ENCODE measurements at regions not wholly inside any gene's neighbourhood (a gene's known extent, or its start where the extent isn't known, plus 50 kb on each side); places are given as distances from the start of the nearest gene placed in this dataset.

GRCh38 chr1:14184454-14184853 is 414.0 kb upstream of the KAZN start:
- no peaks in the 10 kb centered on the region for H3K79me2 ChIP-seq (ENCODE audit: control insufficient read depth, low read length)
- H3K4me3 ChIP-seq (ENCODE audit: low read length): no peak overlapping the region
- no peak for TF ChIP-seq EZH2phosphoT487 (IDR thresholded peaks at IDR 0.05; ENCODE audit: borderline replicate concordance, low read length)
- TF ChIP-seq, protein P1, sequence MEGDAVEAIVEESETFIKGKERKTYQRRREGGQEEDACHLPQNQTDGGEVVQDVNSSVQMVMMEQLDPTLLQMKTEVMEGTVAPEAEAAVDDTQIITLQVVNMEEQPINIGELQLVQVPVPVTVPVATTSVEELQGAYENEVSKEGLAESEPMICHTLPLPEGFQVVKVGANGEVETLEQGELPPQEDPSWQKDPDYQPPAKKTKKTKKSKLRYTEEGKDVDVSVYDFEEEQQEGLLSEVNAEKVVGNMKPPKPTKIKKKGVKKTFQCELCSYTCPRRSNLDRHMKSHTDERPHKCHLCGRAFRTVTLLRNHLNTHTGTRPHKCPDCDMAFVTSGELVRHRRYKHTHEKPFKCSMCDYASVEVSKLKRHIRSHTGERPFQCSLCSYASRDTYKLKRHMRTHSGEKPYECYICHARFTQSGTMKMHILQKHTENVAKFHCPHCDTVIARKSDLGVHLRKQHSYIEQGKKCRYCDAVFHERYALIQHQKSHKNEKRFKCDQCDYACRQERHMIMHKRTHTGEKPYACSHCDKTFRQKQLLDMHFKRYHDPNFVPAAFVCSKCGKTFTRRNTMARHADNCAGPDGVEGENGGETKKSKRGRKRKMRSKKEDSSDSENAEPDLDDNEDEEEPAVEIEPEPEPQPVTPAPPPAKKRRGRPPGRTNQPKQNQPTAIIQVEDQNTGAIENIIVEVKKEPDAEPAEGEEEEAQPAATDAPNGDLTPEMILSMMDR (IDR thresholded peaks at IDR 0.05; ENCODE audit: low read depth, low read length, poor library complexity, severe bottlenecking): no peak
- no peaks in the 10 kb centered on the region for H4K20me1 ChIP-seq (ENCODE audit: control insufficient read depth, insufficient read depth, low read depth, low read length)
- peaks cover 3% of the 10 kb centered on the region; the same call in 1 of the 2 replicates for H3K27me3 ChIP-seq (ENCODE audit: control insufficient read depth, low read length)
- no peak overlapping the region for H3K4me2 ChIP-seq (ENCODE audit: low read length)
- H3F3A ChIP-seq (ENCODE audit: control insufficient read depth, insufficient read depth): no peaks in the 10 kb centered on the region
- H3K9me3 ChIP-seq (ENCODE audit: control insufficient read depth, insufficient read depth, low read length): no peaks in the 10 kb centered on the region
- no peaks in the 10 kb centered on the region for H3K4me1 ChIP-seq (ENCODE audit: control insufficient read depth, low read length)
- H3K36me3 ChIP-seq (ENCODE audit: control insufficient read depth, low read length): no peaks in the 10 kb centered on the region
- H3K27ac ChIP-seq (ENCODE audit: low read depth, low read length): no peak overlapping the region
- H3K9me2 ChIP-seq (replicated peaks; ENCODE audit: control insufficient read depth, low read length): no peaks in the 10 kb centered on the region

- Histone ChIP-seq H3K36me3 (ENCODE audit: control insufficient read depth, low read length) (no peaks in the 10 kb centered on the region), H3K79me2 (ENCODE audit: control insufficient read depth, low read length) (no peaks in the 10 kb centered on the region), H4K20me1 (ENCODE audit: control insufficient read depth, insufficient read depth, low read depth, low read length) (no peaks in the 10 kb centered on the region), H3K4me3 (ENCODE audit: low read length) (no peak overlapping the region), H3K27ac (ENCODE audit: low read depth, low read length) (no peak overlapping the region), H3K4me2 (ENCODE audit: low read length) (no peak overlapping the region), H3K27me3 (ENCODE audit: control insufficient read depth, low read length) (no peaks in the 10 kb centered on the region), H3K9me2 (replicated peaks; ENCODE audit: control insufficient read depth, low read length) (no peaks in the 10 kb centered on the region), H3K9me3 (ENCODE audit: control insufficient read depth, insufficient read depth, low read length) (no peaks in the 10 kb centered on the region), H3K4me1 (ENCODE audit: control insufficient read depth, low read length) (no peaks in the 10 kb centered on the region), H3F3A (ENCODE audit: control insufficient read depth, insufficient read depth) (no peaks in the 10 kb centered on the region)
- TF ChIP-seq, protein P1 (IDR thresholded peaks at IDR 0.05; ENCODE audit: low read depth, low read length, poor library complexity, severe bottlenecking): no peak
- no peak for TF ChIP-seq EZH2phosphoT487 (IDR thresholded peaks at IDR 0.05; ENCODE audit: borderline replicate concordance, low read length)
These were observed 409.1 kb upstream of the KAZN start for GRCh38 chr1:14189381-14189780.

DNA sequence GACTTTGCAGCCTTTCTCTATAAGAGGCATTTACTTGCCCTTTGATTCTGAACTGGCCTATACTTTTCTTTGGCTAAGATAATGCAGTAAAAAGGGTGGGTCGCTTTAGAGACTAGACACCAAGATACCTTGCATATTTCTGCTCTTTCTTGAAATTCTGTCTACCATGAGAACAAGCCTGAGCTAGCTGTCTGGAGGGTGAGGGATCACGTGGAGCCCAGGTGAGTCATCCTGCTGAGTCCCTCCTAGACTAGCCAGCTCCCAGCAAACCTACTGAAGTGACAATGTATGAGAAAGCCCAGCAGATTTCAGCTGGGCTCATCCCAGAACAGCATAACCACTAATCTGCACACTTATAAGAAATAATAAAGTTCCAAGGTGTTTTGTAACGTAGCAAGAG is 408.0 kb upstream of the KAZN start:
- Histone ChIP-seq H3K9me2 (replicated peaks; ENCODE audit: control insufficient read depth, low read length) (no peaks in the 10 kb centered on the region), H3K27me3 (ENCODE audit: control insufficient read depth, low read length) (no peaks in the 10 kb centered on the region), H3K4me2 (ENCODE audit: low read length) (no peak overlapping the region), H3K4me1 (ENCODE audit: control insufficient read depth, low read length) (no peaks in the 10 kb centered on the region), H3K79me2 (ENCODE audit: control insufficient read depth, low read length) (no peaks in the 10 kb centered on the region), H3K4me3 (ENCODE audit: low read length) (no peak overlapping the region), H3K36me3 (ENCODE audit: control insufficient read depth, low read length) (no peaks in the 10 kb centered on the region), H3F3A (ENCODE audit: control insufficient read depth, insufficient read depth) (no peaks in the 10 kb centered on the region), H3K9me3 (ENCODE audit: control insufficient read depth, insufficient read depth, low read length) (no peaks in the 10 kb centered on the region), H3K27ac (ENCODE audit: low read depth, low read length) (no peak overlapping the region), H4K20me1 (ENCODE audit: control insufficient read depth, insufficient read depth, low read depth, low read length) (no peaks in the 10 kb centered on the region)
- no peak for TF ChIP-seq EZH2phosphoT487 (IDR thresholded peaks at IDR 0.05; ENCODE audit: borderline replicate concordance, low read length)
- TF ChIP-seq, protein P1 (IDR thresholded peaks at IDR 0.05; ENCODE audit: low read depth, low read length, poor library complexity, severe bottlenecking): no peak

DNA sequence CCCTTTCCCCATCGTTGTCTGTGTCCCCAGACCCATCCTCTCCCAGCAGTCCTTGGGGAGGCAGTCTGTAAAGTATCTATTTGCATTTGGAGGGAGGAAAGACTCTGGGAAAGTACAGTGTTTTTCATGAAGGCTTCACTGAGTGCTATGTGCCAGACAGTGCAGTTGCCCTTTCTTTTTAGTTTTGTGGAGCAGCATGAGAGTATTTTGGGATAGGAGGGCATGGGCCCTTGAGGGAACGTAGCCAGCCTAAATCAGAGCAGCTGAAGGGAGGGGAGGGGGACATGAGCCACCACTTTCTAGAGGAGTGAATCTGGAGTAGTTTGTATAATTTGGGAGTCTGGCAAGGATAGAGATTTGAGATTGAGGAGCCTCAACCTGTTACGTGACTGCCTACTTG is 404.0 kb upstream of the KAZN start:
- Histone ChIP-seq H3K9me3 (ENCODE audit: control insufficient read depth, insufficient read depth, low read length) (no peaks in the 10 kb centered on the region), H3K4me2 (ENCODE audit: low read length) (no peak overlapping the region), H3K79me2 (ENCODE audit: control insufficient read depth, low read length) (no peaks in the 10 kb centered on the region), H4K20me1 (ENCODE audit: control insufficient read depth, insufficient read depth, low read depth, low read length) (no peaks in the 10 kb centered on the region), H3K4me3 (ENCODE audit: low read length) (no peak overlapping the region), H3K9me2 (replicated peaks; ENCODE audit: control insufficient read depth, low read length) (no peaks in the 10 kb centered on the region), H3K4me1 (ENCODE audit: control insufficient read depth, low read length) (no peaks in the 10 kb centered on the region), H3F3A (ENCODE audit: control insufficient read depth, insufficient read depth) (no peaks in the 10 kb centered on the region), H3K36me3 (ENCODE audit: control insufficient read depth, low read length) (no peaks in the 10 kb centered on the region), H3K27me3 (ENCODE audit: control insufficient read depth, low read length) (no peaks in the 10 kb centered on the region; the same call in 1 of the 2 replicates), H3K27ac (ENCODE audit: low read depth, low read length) (no peak overlapping the region)
- TF ChIP-seq EZH2phosphoT487 (IDR thresholded peaks at IDR 0.05; ENCODE audit: borderline replicate concordance, low read length): no peak
- TF ChIP-seq, protein P1 (IDR thresholded peaks at IDR 0.05; ENCODE audit: low read depth, low read length, poor library complexity, severe bottlenecking): no peak

All from DOHH2 (cell line).